Posterior vena cava (tissue), 2 donors: ENCODE measurements at regions not wholly inside any gene's neighbourhood (a gene's known extent, or its start where the extent isn't known, plus 50 kb on each side); places are given as distances from the start of the nearest gene placed in this dataset.
"Not testable (repeated sequence)": the region's sequence is repeated elsewhere in the genome, so short reads cannot be mapped to it uniquely, and the experiment has no call there.

Experiments used
- DNase-seq: peaks from one replicate; pipeline ENCODE4 v3.0.0-alpha.2; 2020; ENCODE audit warnings: low spot score
- intact Hi-C, 2 donors: fragments of 100-400 bp; cut with DNase I; formaldehyde crosslinking; loops; one replicate each; pipeline versions ENCODE4 v1.14.1 to v1.14.2; 2022 to 2023
- donor health status: DM: yes; HTN: yes; CAD: no.
- donor health status: DM: yes; HTN: yes; CAD: no.

GRCh38 chr10:36488579-36488978, 636.8 kb upstream of the ANKRD30A start:
- intact Hi-C loops: no loop called here
- no peak for DNase-seq

DNA sequence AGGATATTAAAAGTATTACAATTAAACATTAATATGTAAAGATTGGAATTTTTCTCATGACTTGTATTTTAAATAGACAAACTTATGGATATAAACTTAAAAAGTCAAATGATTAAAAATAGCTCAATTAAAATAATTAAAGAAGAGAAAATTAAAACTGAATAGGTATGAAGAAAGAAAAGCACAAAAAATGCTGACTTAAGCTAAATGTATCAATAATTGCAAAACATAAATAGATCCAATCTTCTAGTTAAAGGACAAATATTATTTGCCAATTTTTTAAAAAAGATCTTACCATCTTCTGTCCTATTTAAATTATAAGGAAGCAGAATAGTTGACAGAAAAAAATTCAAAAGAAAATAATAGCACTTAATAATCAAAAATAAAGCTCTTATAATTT, 646.3 kb upstream of the ANKRD30A start:
- no peak for DNase-seq
- intact Hi-C loops: no loop called here

GRCh38 chr10:36476399-36476798, 649.0 kb upstream of the ANKRD30A start:
- intact Hi-C loops: no loop called here
- no peak for DNase-seq

DNA sequence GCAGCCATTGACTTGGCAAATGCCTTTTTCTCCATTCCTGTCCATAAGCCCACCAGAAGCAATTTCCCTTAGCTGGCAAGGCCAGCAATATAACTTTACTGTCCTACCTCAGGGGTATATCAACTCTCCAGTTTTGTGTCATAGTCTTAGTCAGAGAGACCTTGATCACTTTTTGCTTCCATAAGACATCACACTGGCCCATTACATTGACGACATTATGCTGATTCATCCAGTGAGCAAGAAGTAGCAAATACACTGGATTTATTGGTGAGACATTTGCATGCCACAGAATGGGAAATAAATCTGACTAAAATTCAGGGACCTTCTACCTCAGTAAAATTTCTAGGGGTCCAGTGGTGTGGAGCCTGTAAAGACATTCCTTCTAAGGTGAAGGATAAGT, 649.7 kb upstream of the ANKRD30A start:
- intact Hi-C loops: no loop called here

DNA sequence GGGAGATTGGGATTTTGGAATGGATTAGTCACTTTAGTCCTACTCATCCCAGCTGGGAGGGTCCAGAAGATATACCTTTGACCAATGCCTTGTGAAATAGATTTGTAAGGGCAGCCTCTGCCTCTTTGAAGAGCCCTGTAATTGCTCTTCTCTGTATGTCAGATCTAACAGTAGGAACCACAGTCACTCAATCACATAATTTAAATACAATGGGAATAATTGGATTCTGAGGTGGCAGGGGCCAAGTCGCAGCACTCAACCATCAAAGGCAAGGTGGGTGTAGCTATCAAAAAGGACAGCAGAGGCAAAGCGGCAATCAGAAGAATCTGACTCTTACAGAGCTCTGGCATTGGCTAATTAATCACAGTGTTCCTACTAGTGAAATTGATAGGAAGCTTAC, 650.9 kb upstream of the ANKRD30A start:
- intact Hi-C loops: no loop called here
- no peak for DNase-seq

More for the DNA sequence above, 649.7 kb upstream of the ANKRD30A start:
- DNase-seq: no peak

- intact Hi-C loops: no loop called here
- no peak for DNase-seq
Measured at GRCh38 chr10:36473122-36473521, 652.3 kb upstream of the ANKRD30A start.

GRCh38 chr10:36469585-36469984, 655.8 kb upstream of the ANKRD30A start:
- intact Hi-C loops: no loop called here
- no peak for DNase-seq

- intact Hi-C loops: no loop called here
- DNase-seq: no peak
Measured at GRCh38 chr10:36468620-36469019, 656.8 kb upstream of the ANKRD30A start.

- DNase-seq: no peak
- intact Hi-C loops: no loop called here
Measured at GRCh38 chr10:36465604-36466379, 659.6 kb upstream of the ANKRD30A start.

GRCh38 chr10:36464291-36464690, 661.1 kb upstream of the ANKRD30A start:
- DNase-seq: no peak
- intact Hi-C loops: no loop called here

GRCh38 chr10:36463390-36463789, 662.0 kb upstream of the ANKRD30A start:
- no peak for DNase-seq
- intact Hi-C loops: no loop called here

DNA sequence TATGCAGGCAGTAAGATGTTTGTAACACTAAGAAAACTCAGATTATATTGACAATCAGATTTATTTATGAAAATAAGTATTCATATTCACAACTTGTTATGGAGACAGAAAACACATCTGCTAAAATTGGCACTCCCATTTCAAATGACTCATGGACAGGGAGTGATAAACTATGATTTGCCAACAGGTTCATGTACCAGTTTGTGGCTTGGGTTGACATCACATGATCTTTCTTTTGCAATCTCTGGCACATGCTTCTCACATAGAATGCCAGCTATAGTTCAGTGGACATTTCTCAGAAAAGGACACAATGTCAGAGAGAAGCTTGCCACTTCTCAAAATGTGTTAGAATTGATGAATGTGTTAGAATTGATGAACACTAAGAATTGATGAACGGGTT, 663.2 kb upstream of the ANKRD30A start:
- DNase-seq: no peak
- intact Hi-C loops: no loop called here

- intact Hi-C loops: not testable (repeated sequence)
Measured at GRCh38 chr10:36458437-36458836, 667.0 kb upstream of the ANKRD30A start.

DNA sequence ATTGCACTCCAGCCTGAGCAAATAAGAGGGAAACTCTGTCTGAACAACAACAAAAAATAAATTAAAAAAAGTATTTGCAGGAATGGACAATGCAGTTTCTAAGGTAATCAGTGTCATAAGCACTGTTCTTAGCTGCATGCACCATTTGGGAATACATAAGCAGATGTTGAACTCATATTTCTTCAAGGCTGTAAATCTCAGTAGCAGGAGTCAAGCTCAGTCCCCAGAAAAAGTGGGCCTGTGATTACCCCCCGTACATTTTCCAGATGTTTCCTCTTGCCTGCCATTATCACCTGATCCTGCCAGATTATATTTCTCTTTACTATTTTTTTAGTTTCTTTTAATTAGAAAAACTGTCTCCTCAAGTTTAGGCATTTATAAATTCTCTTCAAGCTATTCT, 667.6 kb upstream of the ANKRD30A start:
- intact Hi-C loops: no loop called here
- DNase-seq: no peak

More at GRCh38 chr10:36458437-36458836, 667.0 kb upstream of the ANKRD30A start:
- DNase-seq: not testable (repeated sequence)

DNA sequence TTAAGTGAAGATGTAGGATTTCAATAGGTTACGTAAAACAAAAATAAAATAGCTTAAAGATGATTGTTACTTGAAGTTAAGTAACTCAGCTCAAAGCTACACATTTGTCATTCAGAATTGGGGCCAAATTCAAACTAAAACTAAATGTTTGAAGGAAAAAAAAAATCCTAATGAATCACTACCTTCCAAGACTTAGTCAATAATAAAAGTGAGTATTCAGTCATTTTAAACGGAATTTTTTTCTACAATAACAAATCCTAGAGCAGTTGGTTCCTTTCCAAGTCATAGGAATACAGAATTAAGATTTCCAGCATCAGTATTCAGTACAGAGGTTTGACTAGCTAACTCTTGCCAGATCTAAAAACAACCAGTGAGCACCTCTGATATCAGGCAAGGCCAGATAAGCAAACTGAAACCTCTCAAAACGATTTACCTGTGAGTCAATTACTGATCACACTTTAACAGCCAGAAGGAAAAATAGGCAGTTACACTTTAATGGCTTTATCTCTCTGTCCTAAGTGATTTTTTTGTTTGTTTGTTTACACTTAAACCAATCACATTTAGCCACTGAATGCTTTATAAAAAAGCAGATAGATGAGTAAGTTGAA, 669.8 kb upstream of the ANKRD30A start:
- intact Hi-C loops: no loop called here

DNA sequence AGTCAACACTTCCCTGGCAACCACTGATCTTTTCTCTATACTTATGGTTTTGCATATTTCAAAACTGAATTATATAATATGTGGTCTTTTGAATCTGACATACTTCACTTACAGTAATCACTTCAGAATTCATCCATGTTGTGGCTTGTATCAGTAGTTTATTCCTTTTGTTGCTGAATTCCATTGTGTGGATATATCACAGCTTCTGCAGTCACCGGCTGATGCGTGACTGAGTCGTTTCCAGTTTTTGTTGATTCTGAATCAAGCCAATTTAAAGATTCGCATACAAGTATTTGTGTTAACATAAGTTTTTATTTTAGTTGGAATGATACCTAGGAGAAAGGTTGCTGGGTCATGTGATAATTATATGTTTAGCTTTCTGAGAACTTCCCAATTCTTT, 672.5 kb upstream of the ANKRD30A start:
- no peak for DNase-seq

More for the DNA sequence above, 669.8 kb upstream of the ANKRD30A start:
- no peak for DNase-seq

GRCh38 chr10:36451391-36451970, 673.9 kb upstream of the ANKRD30A start:
- intact Hi-C loops: no loop called here
- DNase-seq: no peak

More for the DNA sequence above, 672.5 kb upstream of the ANKRD30A start:
- intact Hi-C loops: no loop called here

- DNase-seq: no peak
- intact Hi-C loops: no loop called here
Measured at GRCh38 chr10:36450380-36450779, 675.0 kb upstream of the ANKRD30A start.

DNA sequence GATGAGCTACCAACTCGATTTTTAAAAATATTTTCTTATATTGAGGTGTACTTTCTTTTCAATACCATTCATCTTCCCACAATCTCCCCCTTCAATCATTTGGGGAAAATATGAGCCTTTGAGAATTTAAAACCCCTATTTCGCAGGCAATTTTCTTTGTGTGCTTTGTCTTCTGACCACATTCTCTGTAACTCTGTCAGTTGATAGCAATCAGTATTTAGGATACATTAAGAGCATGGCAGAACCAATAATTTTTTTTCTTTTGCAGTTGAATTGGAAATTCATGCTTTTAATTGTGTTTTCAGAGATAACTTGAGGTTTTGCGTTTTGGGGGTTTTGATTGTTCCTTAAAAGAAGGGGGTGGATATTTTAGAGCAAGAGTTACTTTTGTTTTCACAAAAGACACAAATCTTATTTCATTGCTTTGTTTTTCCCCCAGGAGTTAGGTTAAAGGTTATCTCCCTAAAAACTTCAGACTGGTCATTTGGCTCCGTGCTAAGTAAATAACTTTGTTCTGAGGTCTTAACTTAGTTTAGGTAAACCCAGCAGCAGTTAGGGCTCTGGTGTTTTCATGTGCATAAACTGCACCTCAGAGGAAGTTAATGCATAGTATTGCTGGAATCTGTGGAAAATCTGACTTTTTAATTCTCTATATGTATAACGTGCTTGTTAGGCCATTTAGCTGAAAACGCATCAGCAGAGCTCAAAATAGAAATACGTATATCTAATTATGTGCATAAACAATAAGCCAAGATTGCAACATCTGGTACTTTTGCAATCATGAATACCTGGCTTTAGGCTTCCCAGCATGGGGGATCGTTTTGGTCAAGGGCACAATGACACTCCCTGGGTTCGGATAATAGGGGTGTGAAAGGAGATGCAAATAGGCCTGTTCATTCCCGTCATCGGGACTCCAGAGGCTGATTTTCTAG, 676.4 kb upstream of the ANKRD30A start:
- intact Hi-C loops: no loop called here
- DNase-seq: no peak

DNA sequence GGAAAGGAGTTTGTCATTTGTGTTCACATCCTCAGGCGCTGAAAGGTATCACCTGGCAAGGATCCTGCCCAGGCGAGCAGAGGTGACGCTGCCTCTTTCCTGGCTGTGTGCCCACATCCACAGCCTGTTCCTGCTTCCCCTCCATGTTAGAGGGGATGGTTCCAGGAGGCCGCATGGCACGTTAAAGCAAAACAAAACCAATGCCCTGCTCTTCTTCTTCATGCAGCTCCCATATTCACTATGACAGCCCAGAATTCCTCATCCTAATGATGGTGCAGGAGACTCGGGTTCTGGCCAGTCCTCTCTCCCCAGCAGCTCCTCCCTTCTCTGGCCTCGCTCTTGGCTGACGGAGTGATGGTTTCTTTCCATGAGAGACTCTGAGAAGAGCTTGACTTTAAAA, 678.5 kb upstream of the ANKRD30A start:
- intact Hi-C loops: no loop called here
- no peak for DNase-seq
